C4-2B (cell line): ENCODE measurements at regions not wholly inside any gene's neighbourhood (a gene's known extent, or its start where the extent isn't known, plus 50 kb on each side); places are given as distances from the start of the nearest gene placed in this dataset.
"Not testable (repeated sequence)": the region's sequence is repeated elsewhere in the genome, so short reads cannot be mapped to it uniquely, and the experiment has no call there.

ENCODE experiments used
- H3K27ac ChIP-seq: fragments of 450-650 bp; 2 replicates; pipeline ENCODE4 v1.5.1; 2017
- ZFX ChIP-seq: fragments of 450-650 bp; IDR thresholded peaks from 2 replicates; pipeline ENCODE4 v1.6.1; 2017
- TF ChIP-seq, protein P1 (sequence below): fragments of 450-650 bp; conservative IDR thresholded peaks from 2 replicates; pipeline ENCODE4 v1.5.1; 2017; ENCODE audit warnings: mild to moderate bottlenecking

DNA sequence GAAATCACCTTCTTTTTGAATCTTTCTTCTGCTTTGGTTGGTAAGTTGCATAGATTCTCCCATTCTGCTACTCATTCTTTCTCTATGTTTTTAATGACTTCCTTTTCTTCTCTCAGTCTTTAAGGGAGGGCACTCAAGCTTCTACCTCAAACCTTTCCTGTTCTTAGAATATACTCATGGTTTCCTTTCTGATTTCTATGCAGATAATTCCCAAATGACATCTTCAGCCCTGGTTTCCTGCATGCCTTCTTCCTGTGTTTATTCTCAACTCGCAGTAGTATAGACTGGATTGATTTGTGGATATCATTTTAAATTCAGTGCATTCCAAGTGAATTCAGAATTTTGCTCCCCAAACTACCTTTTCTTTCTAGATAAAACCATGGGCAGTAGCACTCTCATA is 803.6 kb downstream of the METTL15 start:
- TF ChIP-seq ZFX: no peak
- TF ChIP-seq, protein P1, sequence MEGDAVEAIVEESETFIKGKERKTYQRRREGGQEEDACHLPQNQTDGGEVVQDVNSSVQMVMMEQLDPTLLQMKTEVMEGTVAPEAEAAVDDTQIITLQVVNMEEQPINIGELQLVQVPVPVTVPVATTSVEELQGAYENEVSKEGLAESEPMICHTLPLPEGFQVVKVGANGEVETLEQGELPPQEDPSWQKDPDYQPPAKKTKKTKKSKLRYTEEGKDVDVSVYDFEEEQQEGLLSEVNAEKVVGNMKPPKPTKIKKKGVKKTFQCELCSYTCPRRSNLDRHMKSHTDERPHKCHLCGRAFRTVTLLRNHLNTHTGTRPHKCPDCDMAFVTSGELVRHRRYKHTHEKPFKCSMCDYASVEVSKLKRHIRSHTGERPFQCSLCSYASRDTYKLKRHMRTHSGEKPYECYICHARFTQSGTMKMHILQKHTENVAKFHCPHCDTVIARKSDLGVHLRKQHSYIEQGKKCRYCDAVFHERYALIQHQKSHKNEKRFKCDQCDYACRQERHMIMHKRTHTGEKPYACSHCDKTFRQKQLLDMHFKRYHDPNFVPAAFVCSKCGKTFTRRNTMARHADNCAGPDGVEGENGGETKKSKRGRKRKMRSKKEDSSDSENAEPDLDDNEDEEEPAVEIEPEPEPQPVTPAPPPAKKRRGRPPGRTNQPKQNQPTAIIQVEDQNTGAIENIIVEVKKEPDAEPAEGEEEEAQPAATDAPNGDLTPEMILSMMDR: no peak
- H3K27ac ChIP-seq: no peak overlapping the region

DNA sequence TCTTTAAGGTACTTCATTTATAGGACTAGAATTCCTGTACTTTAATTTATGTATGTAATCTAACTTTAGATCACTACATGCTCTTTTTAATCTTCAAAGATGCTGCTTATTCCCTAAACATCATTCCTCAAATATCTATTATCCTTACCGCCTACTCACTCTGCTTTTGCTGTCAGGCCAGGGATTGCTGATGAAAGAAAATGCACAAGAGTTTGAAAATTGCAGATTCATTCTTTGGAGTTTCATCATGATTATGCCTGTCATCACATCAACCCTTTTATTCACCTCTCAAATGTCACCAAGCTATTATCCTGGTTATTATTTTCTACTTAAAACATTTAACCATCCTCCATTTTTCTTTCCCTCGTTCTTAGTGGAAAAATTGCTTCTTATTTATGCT is 802.7 kb downstream of the METTL15 start:
- no peak overlapping the region for H3K27ac ChIP-seq
- TF ChIP-seq, protein P1: no peak
- no peak for TF ChIP-seq ZFX

DNA sequence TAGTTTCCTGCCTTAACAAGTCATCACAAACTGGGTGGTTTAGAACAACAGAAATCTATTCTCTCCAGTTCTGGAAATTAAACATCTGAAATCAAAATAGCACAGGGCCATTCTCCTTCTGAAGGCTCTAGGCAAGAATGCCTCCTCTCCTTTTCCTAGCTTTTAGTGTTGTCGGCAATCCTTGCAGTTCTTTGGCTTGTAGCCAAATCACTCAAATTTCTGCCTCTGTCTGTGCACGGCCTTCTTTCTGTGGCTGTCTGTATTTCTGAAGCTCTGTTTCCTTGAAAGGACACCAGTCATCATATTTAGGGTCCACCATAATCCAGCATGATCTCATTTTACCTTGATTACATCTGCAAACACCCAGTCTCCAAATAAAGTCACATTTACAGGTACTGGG is 795.5 kb downstream of the METTL15 start:
- no peak overlapping the region for H3K27ac ChIP-seq
- TF ChIP-seq, protein P1: no peak
- TF ChIP-seq ZFX: no peak

DNA sequence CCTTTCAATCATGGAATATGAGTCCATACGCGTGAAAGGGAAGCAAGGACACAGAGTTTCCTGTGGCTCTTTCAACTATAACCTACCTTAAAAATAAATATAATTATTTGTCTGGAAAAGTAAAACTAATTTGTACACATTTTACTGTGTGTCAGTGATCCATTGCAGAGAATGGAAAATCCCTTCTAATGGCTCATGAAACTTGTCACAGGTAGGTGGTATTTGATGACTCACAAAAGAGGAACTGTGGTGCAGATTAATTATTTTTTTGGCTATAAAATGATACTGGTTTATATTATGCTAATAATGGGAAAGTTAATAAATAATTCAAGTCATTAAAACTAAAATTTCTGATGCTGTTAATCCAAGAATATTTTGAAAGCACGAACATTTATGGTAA is 792.2 kb downstream of the METTL15 start:
- TF ChIP-seq, protein P1: no peak
- TF ChIP-seq ZFX: no peak
- H3K27ac ChIP-seq: no peak overlapping the region

DNA sequence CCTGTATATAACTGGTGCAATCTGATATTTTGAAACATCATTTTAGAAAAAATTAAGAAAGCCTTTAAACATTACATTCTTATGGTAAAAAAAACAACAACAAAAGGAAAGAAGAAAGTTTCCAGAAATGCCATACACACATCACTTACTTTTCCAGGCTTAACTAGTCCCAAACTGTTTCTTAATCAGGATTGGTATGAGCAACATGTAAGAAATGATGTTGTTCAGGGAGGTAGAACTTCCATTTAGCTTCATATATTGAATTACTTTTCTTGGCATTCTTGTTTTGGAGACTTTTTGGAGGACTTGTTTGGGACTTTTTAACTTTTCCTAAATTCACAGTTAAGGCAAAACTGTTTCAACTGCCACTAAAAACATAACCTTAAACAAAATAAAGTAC is 791.5 kb downstream of the METTL15 start:
- TF ChIP-seq, protein P1: no peak
- TF ChIP-seq ZFX: no peak
- H3K27ac ChIP-seq: no peak overlapping the region

DNA sequence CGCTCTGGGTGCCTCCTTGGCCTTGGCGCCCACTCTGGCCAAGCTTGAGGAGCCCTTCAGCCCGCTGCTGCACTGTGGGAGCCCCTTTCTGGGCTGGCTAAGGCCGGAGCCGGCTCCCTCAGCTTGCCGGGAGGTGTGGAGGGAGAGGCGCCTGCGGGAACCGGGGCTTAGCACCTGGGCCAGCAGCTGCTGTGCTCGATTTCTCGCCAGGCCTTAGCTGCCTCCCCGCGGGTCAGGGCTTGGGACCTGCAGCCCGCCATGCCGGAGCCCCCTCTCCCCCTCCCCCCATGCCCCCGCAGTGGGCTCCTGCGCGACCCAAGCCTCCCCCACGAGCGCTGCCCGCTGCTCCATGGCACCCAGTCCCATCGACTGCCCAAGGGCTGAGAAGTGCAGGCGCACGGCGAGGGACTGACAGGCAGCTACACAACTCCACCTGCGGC is 782.4 kb downstream of the METTL15 start:
- H3K27ac ChIP-seq: not testable (repeated sequence)

DNA sequence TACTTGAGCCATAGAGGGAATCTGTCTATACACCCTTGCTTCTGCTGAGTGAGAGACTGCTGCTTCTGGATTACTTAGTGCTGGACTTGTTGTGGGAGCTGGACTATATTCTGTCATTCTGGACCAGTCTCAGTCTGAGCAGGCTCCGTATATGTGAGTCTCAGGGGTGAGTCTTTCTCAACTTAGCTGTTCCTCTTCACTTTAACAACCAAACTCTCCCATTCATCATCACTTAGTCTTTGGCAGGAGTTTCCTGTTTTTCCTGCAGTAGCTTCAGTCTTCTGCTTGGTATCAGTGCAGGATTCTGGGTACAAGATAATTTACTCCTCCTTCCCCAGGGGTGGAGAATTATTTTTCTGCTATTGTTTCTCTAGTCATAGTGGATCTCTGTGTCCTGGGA is 779.5 kb downstream of the METTL15 start:
- no peak overlapping the region for H3K27ac ChIP-seq
- no peak for TF ChIP-seq ZFX
- TF ChIP-seq, protein P1: no peak

DNA sequence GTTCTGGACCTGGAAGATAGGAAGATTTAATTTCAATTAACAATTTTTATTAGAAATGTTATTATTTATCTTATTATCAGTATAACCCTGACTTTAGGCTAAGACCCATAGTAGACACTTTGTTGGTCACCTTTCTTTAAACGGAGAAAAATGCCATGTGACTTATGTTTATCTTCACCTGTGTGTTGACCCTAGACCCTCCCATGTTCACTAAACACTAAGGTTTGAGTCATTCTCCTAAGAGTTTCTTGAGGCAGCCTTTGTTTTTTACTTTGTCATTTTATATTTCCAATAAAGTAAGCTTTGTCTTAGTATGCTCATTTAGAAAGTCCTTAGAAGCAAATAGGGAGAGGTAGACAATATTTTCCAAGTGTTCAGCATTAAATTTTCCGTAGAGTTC is 771.7 kb downstream of the METTL15 start:
- no peak for TF ChIP-seq ZFX
- TF ChIP-seq, protein P1: no peak
- no peak overlapping the region for H3K27ac ChIP-seq
